H1 (cell line): ENCODE measurements at regions not wholly inside any gene's neighbourhood (a gene's known extent, or its start where the extent isn't known, plus 50 kb on each side); places are given as distances from the start of the nearest gene placed in this dataset.

ENCODE experiments used
- CTCF ChIA-PET: fragments of 300-600 bp; sonication (Branson Sonifier 250); formaldehyde crosslinking; loops from one replicate; lab custom pipeline; 2021; ENCODE audit not compliant: partially characterized antibody; lab: Charles Lee
- POLR2A ChIA-PET: fragments of 300-600 bp; sonication (Branson Sonifier 250); formaldehyde crosslinking; loops from one replicate; lab custom pipeline; 2021; ENCODE audit warnings: inconsistent platforms; ENCODE audit not compliant: partially characterized antibody; lab: Charles Lee
- DNase-seq, 2 experiments: peaks; one replicate each; pipeline versions ENCODE4 v3.0.0 to v3.0.0-alpha.2; 2010 to 2022; ENCODE audit warnings: low spot score in 2 of 2, low read depth in 1 of 2, mixed read lengths in 1 of 2
- FAIRE-seq: peaks from 2 replicates; lab custom pipeline; 2011; peaks lifted over from hg19 to GRCh38; lab: Jason Lieb, UNC
- H2AFZ ChIP-seq: 2 replicates; pipeline ENCODE4 v1.8.1; 2012; ENCODE audit warnings: low read length, inconsistent platforms
- H2AK5ac ChIP-seq: 2 replicates; pipeline ENCODE4 v1.6.1; 2013; ENCODE audit warnings: low read depth, low read length
- H2BK120ac ChIP-seq: replicated peaks from 2 replicates; pipeline ENCODE3; 2013; ENCODE audit warnings: low read depth, low read length, inconsistent platforms
- H2BK12ac ChIP-seq: 2 replicates; pipeline ENCODE4 v1.6.1; 2013; ENCODE audit warnings: low read depth, low read length
- H2BK15ac ChIP-seq: 2 replicates; pipeline ENCODE4 v1.6.1; 2013; ENCODE audit warnings: low read length
- H2BK20ac ChIP-seq: 2 replicates; pipeline ENCODE4 v1.6.1; 2013; ENCODE audit warnings: low read length
- H2BK5ac ChIP-seq: 2 replicates; pipeline ENCODE4 v1.6.1; 2013; ENCODE audit warnings: low read depth, low read length
- H3K14ac ChIP-seq: 2 replicates; pipeline ENCODE4 v1.6.1; 2013; ENCODE audit warnings: inconsistent platforms; ENCODE audit not compliant: insufficient read length
- H3K18ac ChIP-seq: 2 replicates; pipeline ENCODE4 v1.6.1; 2013; ENCODE audit warnings: low read length; ENCODE audit errors: extremely low read depth
- H3K23ac ChIP-seq: 2 replicates; pipeline ENCODE4 v1.6.1; 2013; ENCODE audit warnings: inconsistent platforms; ENCODE audit not compliant: insufficient read length
- H3K23me2 ChIP-seq: 2 replicates; pipeline ENCODE4 v1.6.1; 2013; ENCODE audit warnings: low read depth, low read length
- H3K27ac ChIP-seq: 2 replicates; pipeline ENCODE4 v1.6.1; 2011; ENCODE audit warnings: low read depth, low read length, inconsistent platforms
- H3K27me3 ChIP-seq, 4 experiments: replicated peaks in 1 of 4; 1 replicate in 1 of 4; 2 replicates in 3 of 4; pipeline versions ENCODE4 v1.6.1 to v1.8.1; 2011 to 2013; ENCODE audit warnings: low read length in 3 of 4, mild to moderate bottlenecking in 3 of 4, inconsistent platforms in 2 of 4, mixed read lengths in 2 of 4, moderate library complexity in 1 of 4; ENCODE audit not compliant: control insufficient read depth in 3 of 4, insufficient read depth in 3 of 4; ENCODE audit errors: extremely low read depth in 1 of 4
- H3K36me3 ChIP-seq, 4 experiments: 2 replicates each; pipeline versions ENCODE4 v1.6.1 to v1.8.1; 2011 to 2013; ENCODE audit warnings: mild to moderate bottlenecking in 4 of 4, low read length in 3 of 4, moderate library complexity in 2 of 4, control low read depth in 1 of 4, inconsistent platforms in 1 of 4; ENCODE audit not compliant: insufficient read depth in 4 of 4, control insufficient read depth in 2 of 4
- H3K4ac ChIP-seq: replicated peaks from 2 replicates; pipeline ENCODE3; 2013; ENCODE audit warnings: low read length, low read depth, mixed read lengths, inconsistent platforms; ENCODE audit not compliant: insufficient read length
- H3K4me1 ChIP-seq, 4 experiments: replicated peaks in 1 of 4; 1 replicate in 1 of 4; 2 replicates in 3 of 4; pipeline versions ENCODE4 v1.6.1 to v1.8.1; 2011 to 2013; ENCODE audit warnings: low read length in 3 of 4, inconsistent platforms in 2 of 4, mixed read lengths in 1 of 4; ENCODE audit not compliant: insufficient read depth in 4 of 4, control insufficient read depth in 3 of 4
- H3K4me2 ChIP-seq, 2 experiments: 2 replicates each; pipeline versions ENCODE4 v1.6.1 to v1.8.1; 2011 to 2013; ENCODE audit warnings: low read depth in 2 of 2, low read length in 2 of 2, control low read depth in 1 of 2, inconsistent platforms in 1 of 2, mild to moderate bottlenecking in 1 of 2; ENCODE audit not compliant: insufficient read depth in 1 of 2
- H3K4me3 ChIP-seq, 4 experiments: fragments of 200-600, 300-600 bp in 1 of 4; sonication (generic), shearing (Covaris generic), sonication (Bioruptor Twin) in 1 of 4; 2 replicates each; pipeline versions ENCODE4 v1.5.1 to v1.8.1; 2011 to 2016; ENCODE audit warnings: low read length in 4 of 4, low read depth in 3 of 4, control low read depth in 2 of 4, inconsistent platforms in 2 of 4, mild to moderate bottlenecking in 2 of 4, mixed read lengths in 1 of 4, moderate library complexity in 1 of 4; ENCODE audit not compliant: insufficient read depth in 2 of 4; ENCODE audit errors: extremely low read depth in 1 of 4
- H3K56ac ChIP-seq: replicated peaks from 2 replicates; pipeline ENCODE3; 2013; ENCODE audit warnings: low read depth, mild to moderate bottlenecking, mixed read lengths, low read length, inconsistent platforms; ENCODE audit not compliant: insufficient read length
- H3K79me1 ChIP-seq: 2 replicates; pipeline ENCODE4 v1.6.1; 2013; ENCODE audit warnings: low read depth, low read length, control low read depth
- H3K79me2 ChIP-seq, 2 experiments: 2 replicates each; pipeline versions ENCODE4 v1.6.1 to v1.8.1; 2012 to 2013; ENCODE audit warnings: low read length in 2 of 2, mild to moderate bottlenecking in 2 of 2, inconsistent platforms in 1 of 2; ENCODE audit not compliant: insufficient read depth in 2 of 2, control insufficient read depth in 1 of 2
- H3K9ac ChIP-seq, 4 experiments: replicated peaks in 1 of 4; 1 replicate in 1 of 4; 2 replicates in 3 of 4; pipeline versions ENCODE4 v1.6.1 to v1.8.1; 2011 to 2013; ENCODE audit warnings: low read depth in 3 of 4, low read length in 3 of 4, control low read depth in 2 of 4, mild to moderate bottlenecking in 2 of 4, moderate library complexity in 2 of 4, inconsistent platforms in 1 of 4; ENCODE audit errors: extremely low read depth in 1 of 4
- H3K9me3 ChIP-seq, 2 experiments: 2 replicates each; pipeline versions ENCODE4 v1.6.1 to v1.8.1; 2012 to 2013; ENCODE audit warnings: mild to moderate bottlenecking in 2 of 2, moderate library complexity in 2 of 2, control low read depth in 1 of 2, inconsistent platforms in 1 of 2, low read depth in 1 of 2, low read length in 1 of 2, mixed read lengths in 1 of 2; ENCODE audit not compliant: insufficient read depth in 2 of 2
- H4K20me1 ChIP-seq, 2 experiments: replicated peaks in 1 of 2; 2 replicates each; pipeline versions ENCODE3 to v1.8.1; 2011 to 2013; ENCODE audit warnings: inconsistent platforms in 2 of 2, low read length in 2 of 2, mild to moderate bottlenecking in 1 of 2; ENCODE audit not compliant: insufficient read depth in 2 of 2, control insufficient read depth in 1 of 2
- H4K5ac ChIP-seq: 2 replicates; pipeline ENCODE4 v1.6.1; 2013; ENCODE audit warnings: low read length, low read depth, mixed read lengths, inconsistent platforms; ENCODE audit not compliant: insufficient read length
- H4K8ac ChIP-seq: 2 replicates; pipeline ENCODE4 v1.8.0; 2013; ENCODE audit warnings: mild to moderate bottlenecking, moderate library complexity, low read length, inconsistent platforms; ENCODE audit not compliant: insufficient read depth; ENCODE audit errors: extremely low read depth
- H4K91ac ChIP-seq: replicated peaks from 2 replicates; pipeline ENCODE3; 2013; ENCODE audit warnings: low read length, mixed read lengths, inconsistent platforms; ENCODE audit not compliant: insufficient read length
- ASH2L ChIP-seq: fragments of 200-600, 300-600 bp; sonication (generic); IDR thresholded peaks from one replicate; pipeline ENCODE4 v1.7.1; 2017; ENCODE audit warnings: low read length
- ATF3 ChIP-seq: IDR thresholded peaks from 2 replicates; pipeline ENCODE4 v1.6.1; 2011; ENCODE audit warnings: low read depth, mild to moderate bottlenecking, low read length; ENCODE audit not compliant: insufficient read depth
- BACH1 ChIP-seq: IDR thresholded peaks from 2 replicates; pipeline ENCODE4 v1.6.1; 2012; ENCODE audit warnings: low read length, improper control_type of control experiment
- CBX8 ChIP-seq: fragments of 300-800, 300-1000 bp; sonication (generic); IDR thresholded peaks from 2 replicates; pipeline ENCODE4 v1.7.1; 2016; ENCODE audit warnings: low read depth, low read length, borderline replicate concordance
- EGR1 ChIP-seq: IDR thresholded peaks from 2 replicates; pipeline ENCODE4 v1.6.1; 2011; ENCODE audit warnings: low read depth, low read length, borderline replicate concordance
- HDAC6 ChIP-seq: IDR thresholded peaks from one replicate; pipeline ENCODE4 v1.7.1; 2012; ENCODE audit warnings: low read depth, mild to moderate bottlenecking, inconsistent platforms, low read length, moderate library complexity
- JUN ChIP-seq: IDR thresholded peaks from 2 replicates; pipeline ENCODE4 v1.6.1; 2011; ENCODE audit warnings: low read depth, mild to moderate bottlenecking, improper control_type of control experiment, low read length
- KDM1A ChIP-seq: fragments of 200-600, 300-600 bp; sonication (generic); IDR thresholded peaks from 2 replicates; pipeline ENCODE4 v1.7.1; 2016; ENCODE audit warnings: mild to moderate bottlenecking, low read length, borderline replicate concordance
- POLR2A ChIP-seq, 2 experiments: IDR thresholded peaks; 1 replicate in 1 of 2; 2 replicates in 1 of 2; pipeline ENCODE4 v1.6.1; 2011; ENCODE audit warnings: low read depth in 2 of 2, low read length in 2 of 2, mild to moderate bottlenecking in 2 of 2; ENCODE audit errors: control extremely low read depth in 1 of 2
- POU5F1 ChIP-seq: IDR thresholded peaks from 2 replicates; pipeline ENCODE4 v1.6.1; 2011; ENCODE audit warnings: low read depth, mild to moderate bottlenecking, low read length, moderate library complexity
- RAD21 ChIP-seq, 2 experiments: IDR thresholded peaks in 1 of 2; conservative IDR thresholded peaks in 1 of 2; 2 replicates each; pipeline ENCODE4 v1.6.1; 2011; ENCODE audit warnings: low read depth in 2 of 2, low read length in 2 of 2, improper control_type of control experiment in 1 of 2, inconsistent platforms in 1 of 2, mild to moderate bottlenecking in 1 of 2, moderate library complexity in 1 of 2
- SP2 ChIP-seq: IDR thresholded peaks from 2 replicates; pipeline ENCODE4 v1.6.1; 2012; ENCODE audit warnings: mild to moderate bottlenecking, low read length, inconsistent platforms
- TBP ChIP-seq: IDR thresholded peaks from 2 replicates; pipeline ENCODE4 v1.6.1; 2011; ENCODE audit warnings: low read depth, low read length, improper control_type of control experiment
- ZNF274 ChIP-seq: IDR thresholded peaks from 2 replicates; pipeline ENCODE4 v1.7.0; 2012; ENCODE audit warnings: low read length, borderline replicate concordance; ENCODE audit errors: extremely low read depth
- WGBS, 2 experiments: shearing (Covaris generic) in 1 of 2; methylation state at CpG; one replicate each; pipeline versions ENCODE4 v1.1.6 to v1.1.7; 2013 to 2015; ENCODE audit warnings: low lambda C conversion rate in 2 of 2, mixed read lengths in 2 of 2, inconsistent platforms in 1 of 2, low coverage in 1 of 2, missing lambda C conversion rate in 1 of 2; ENCODE audit not compliant: insufficient replicate concordance in 2 of 2, insufficient coverage in 1 of 2, insufficient read length in 1 of 2; ENCODE audit errors: extremely low coverage in 1 of 2, missing lambda C conversion rate in 1 of 2; 5-methylcytosine and 5-hydroxymethylcytosine counted together

DNA sequence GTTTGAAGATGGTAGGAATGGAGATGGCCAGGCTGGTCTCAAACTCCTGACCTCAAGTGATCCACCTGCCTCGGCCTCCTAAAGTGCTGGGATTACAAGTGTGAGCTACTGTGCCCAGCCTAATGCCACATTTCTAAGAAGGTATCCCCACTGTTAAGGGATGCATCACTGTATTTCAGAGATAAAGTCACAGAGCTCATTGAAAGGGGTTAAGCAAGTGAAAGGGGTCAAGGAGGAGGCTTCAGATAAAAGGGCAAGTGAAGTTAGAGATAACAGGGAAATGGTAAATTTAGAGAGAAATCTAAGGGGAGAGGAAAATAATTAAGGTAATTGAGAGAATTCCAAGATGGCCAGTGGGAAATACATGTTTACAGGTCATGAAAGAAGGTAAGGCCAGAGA is 93.0 kb upstream of the SP4 start (continued):
- TF ChIP-seq HDAC6 = no peak

GRCh38 chr7:21336743-21337142 is 91.1 kb upstream of the SP4 start:
- Histone ChIP-seq H4K8ac (no peak overlapping the region), H2AFZ (no peak overlapping the region), H3K4me3 (no peak overlapping the region), H3K4ac (no peak overlapping the region), H3K9ac (no peak overlapping the region), H3K4me1 (no peaks in the 10 kb centered on the region), H2AK5ac (no peak overlapping the region), H3K18ac (no peak overlapping the region), H3K9me3 (no peaks in the 10 kb centered on the region), H4K5ac (no peak overlapping the region), H3K27ac (no peak overlapping the region), H3K56ac (no peak overlapping the region), H2BK12ac (no peak overlapping the region), H2BK5ac (no peak overlapping the region), H2BK20ac (no peak overlapping the region), H3K14ac (no peak overlapping the region), H3K79me1 (no peaks in the 10 kb centered on the region), H4K91ac (no peak overlapping the region), H3K27me3 (no peaks in the 10 kb centered on the region), H3K23ac (no peak overlapping the region), H2BK15ac (no peak overlapping the region), H3K36me3 (no peaks in the 10 kb centered on the region), H3K79me2 (no peaks in the 10 kb centered on the region), H3K23me2 (no peaks in the 10 kb centered on the region), H4K20me1 (no peaks in the 10 kb centered on the region), H2BK120ac (no peak overlapping the region), H3K4me2 (no peak overlapping the region)
- POLR2A ChIA-PET = no interaction called here
- CTCF ChIA-PET = no interaction called here
- DNase-seq (no peak), FAIRE-seq (no peak)
- 88% methylated on average over 7 of the region's 7 CpGs; no CpG with 5 or more reads in 1 of the 2 experiments for WGBS, 2 experiments
- TF ChIP-seq TBP (no peak), POLR2A (IDR thresholded peaks at IDR 0.05; ENCODE audit: control extremely low read depth in 1 of 2, low read depth in 2 of 2, low read length in 2 of 2) (no peak), EGR1 (no peak), BACH1 (no peak), KDM1A (no peak), POU5F1 (no peak), CBX8 (no peak), ZNF274 (no peak), SP2 (no peak), RAD21 (IDR thresholded peaks at IDR 0.05 in 1 of 2, conservative IDR thresholded peaks at IDR 0.05 in 1 of 2; ENCODE audit: low read depth in 2 of 2, low read length in 2 of 2) (no peak), ATF3 (no peak), JUN (no peak), ASH2L (no peak)
